Mucosa of descending colon (tissue), 3 donors: ENCODE measurements at regions not wholly inside any gene's neighbourhood (a gene's known extent, or its start where the extent isn't known, plus 50 kb on each side); places are given as distances from the start of the nearest gene placed in this dataset.

Experiments used
- ATAC-seq: fragments of 200-7000 bp; cut with Tn5 transposase; one replicate; pipeline ENCODE4 v1.9.1; 2020; ENCODE audit warnings: mild to moderate bottlenecking, moderate library complexity
- DNase-seq, 3 donors: peaks; one replicate each; pipeline ENCODE4 v3.0.0-alpha.2; 2020
- H3K36me3 ChIP-seq: fragments of 200-600 bp; one replicate; pipeline ENCODE4 v1.8.0; 2021; ENCODE audit warnings: low read depth, mild to moderate bottlenecking
- H3K4me1 ChIP-seq: fragments of 200-600 bp; one replicate; pipeline ENCODE4 v1.8.0; 2021; ENCODE audit warnings: low read depth, mild to moderate bottlenecking
- H3K4me3 ChIP-seq: fragments of 200-600 bp; one replicate; pipeline ENCODE4 v1.8.0; 2021; ENCODE audit warnings: mild to moderate bottlenecking
- H3K9me3 ChIP-seq: fragments of 200-600 bp; one replicate; pipeline ENCODE4 v1.8.0; 2021; ENCODE audit warnings: mild to moderate bottlenecking
- CTCF ChIP-seq: fragments of 200-600 bp; IDR thresholded peaks from one replicate; pipeline ENCODE4 v1.8.0; 2022; ENCODE audit warnings: antibody characterized with exemption, mild to moderate bottlenecking
- intact Hi-C, 2 donors: fragments of 100-400 bp; cut with DNase I in 1 of 2; cut with micrococcal nuclease in 1 of 2; formaldehyde crosslinking; loops; one replicate each; pipeline versions ENCODE4 v1.11.0 to v1.11.1; 2022; cut with DNase I, micrococcal nuclease
- donor health status: DM: no; HTN: no; CAD: no; lungs with moderate emphysema.
- donor health status: DM: no; HTN: no; CAD: no.
- donor health status: DM: no; HTN: yes; CAD: no.

GRCh38 chr12:87085286-87085685 is 829.1 kb upstream of the MGAT4C start:
- Histone ChIP-seq H3K9me3 (no peaks in the 10 kb centered on the region), H3K36me3 (no peaks in the 10 kb centered on the region), H3K4me1 (no peaks in the 10 kb centered on the region), H3K4me3 (no peak overlapping the region)
- no peak for DNase-seq
- no peak for ATAC-seq
- no peak for TF ChIP-seq CTCF
- intact Hi-C loops, result no loop called here

GRCh38 chr12:87082756-87083155 is 826.6 kb upstream of the MGAT4C start:
- DNase-seq (no peak), ATAC-seq (no peak)
- H3K4me3 ChIP-seq, result no peak overlapping the region
- H3K36me3 ChIP-seq, result no peaks in the 10 kb centered on the region
- H3K9me3 ChIP-seq, result no peaks in the 10 kb centered on the region
- intact Hi-C loops, result no loop called here
- no peaks in the 10 kb centered on the region for H3K4me1 ChIP-seq
- TF ChIP-seq CTCF, result no peak

GRCh38 chr12:87074781-87075180 is 818.6 kb upstream of the MGAT4C start:
- Histone ChIP-seq H3K4me1 (no peaks in the 10 kb centered on the region), H3K36me3 (no peaks in the 10 kb centered on the region), H3K4me3 (no peak overlapping the region), H3K9me3 (peaks cover 4% of the 10 kb centered on the region)
- TF ChIP-seq CTCF, result no peak
- no peak for ATAC-seq
- DNase-seq, result no peak
- intact Hi-C loops, result no loop called here

- H3K9me3 ChIP-seq, result no peaks in the 10 kb centered on the region
- ATAC-seq (no peak), DNase-seq (no peak)
- H3K4me1 ChIP-seq, result no peaks in the 10 kb centered on the region
- no peaks in the 10 kb centered on the region for H3K36me3 ChIP-seq
- no peak for TF ChIP-seq CTCF
- H3K4me3 ChIP-seq, result no peak overlapping the region
- intact Hi-C loops, result no loop called here
Measured at GRCh38 chr12:87066326-87066725, 810.1 kb upstream of the MGAT4C start.

GRCh38 chr12:87059231-87059630 is 803.0 kb upstream of the MGAT4C start:
- Histone ChIP-seq H3K36me3 (no peaks in the 10 kb centered on the region), H3K9me3 (no peaks in the 10 kb centered on the region), H3K4me3 (no peak overlapping the region), H3K4me1 (no peaks in the 10 kb centered on the region)
- no peak for DNase-seq
- intact Hi-C loops, result no loop called here
- no peak for TF ChIP-seq CTCF
- ATAC-seq, result no peak

- no peaks in the 10 kb centered on the region for H3K9me3 ChIP-seq
- H3K36me3 ChIP-seq, result no peaks in the 10 kb centered on the region
- H3K4me3 ChIP-seq, result no peak overlapping the region
- no peak for ATAC-seq
- H3K4me1 ChIP-seq, result no peaks in the 10 kb centered on the region
- DNase-seq, result no peak
- no peak for TF ChIP-seq CTCF
- intact Hi-C loops, result no loop called here
Measured at GRCh38 chr12:87054226-87054625, 798.0 kb upstream of the MGAT4C start.
